ENCODE measurements at regions not wholly inside any gene's neighbourhood (a gene's known extent, or its start where the extent isn't known, plus 50 kb on each side); places are given as distances from the start of the nearest gene placed in this dataset.
A peak's percentile ranks its signal among the peaks of the same experiment; 100 is the strongest.

- H3K4me3 ChIP-seq (ENCODE audit: low read length) = no peak overlapping the region
- DNase-seq (ENCODE audit: low read depth) = no peak
- no peak for TF ChIP-seq CTCF (conservative IDR thresholded peaks at IDR 0.05; ENCODE audit: low read depth, low read length)
Observed at GRCh38 chr15:66615846-66616245, 50.0 kb upstream of the LCTL start.

DNA sequence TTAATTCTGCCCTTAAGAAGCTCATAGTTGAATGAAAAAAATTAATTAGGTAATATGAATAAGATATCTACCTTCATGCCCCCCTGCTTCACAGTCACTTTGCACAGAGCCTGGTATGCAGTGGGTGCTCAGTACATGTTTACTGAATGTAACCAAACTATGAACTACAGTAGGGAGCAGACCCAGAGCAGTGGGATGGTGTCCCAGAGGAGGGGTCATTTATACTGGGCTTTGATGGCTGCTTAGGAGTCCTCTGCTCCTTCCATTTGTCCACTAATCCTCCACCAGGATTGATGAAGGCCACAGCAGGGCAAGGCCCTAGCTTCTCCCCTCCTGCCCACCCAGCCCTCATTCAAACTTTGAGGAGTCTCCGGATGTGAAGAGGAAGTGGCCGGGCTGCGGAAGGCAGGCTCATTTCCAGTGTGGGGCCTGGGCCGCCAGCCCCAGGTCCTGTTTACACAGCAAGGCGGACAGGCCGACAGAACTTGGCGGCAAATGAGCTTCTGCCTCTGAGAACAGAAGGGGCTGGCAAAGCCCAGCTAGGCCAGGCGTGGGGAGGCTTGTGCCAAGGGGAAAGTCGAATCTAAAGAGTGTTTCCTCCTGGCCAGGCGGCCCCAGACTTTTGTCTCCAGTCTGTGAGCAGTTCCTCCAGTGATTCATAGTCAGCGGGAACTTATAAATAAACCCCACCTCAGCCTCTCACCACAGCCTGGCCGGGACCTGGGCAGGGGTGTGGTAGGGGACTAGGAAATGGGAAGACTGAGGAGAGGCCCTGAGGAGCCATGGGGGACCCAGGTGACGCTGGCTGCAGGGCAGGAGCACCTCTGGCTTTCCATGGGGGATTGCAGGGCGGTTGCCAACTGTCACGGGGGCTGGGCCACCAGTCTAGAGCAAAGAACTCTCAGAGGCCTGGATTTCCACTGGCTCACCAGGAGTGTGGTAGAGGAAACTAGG lies 51.6 kb upstream of the LCTL start:
- no peak for TF ChIP-seq CTCF (conservative IDR thresholded peaks at IDR 0.05; ENCODE audit: low read depth, low read length)
- H3K4me3 ChIP-seq (ENCODE audit: low read length) = no peak overlapping the region
- peak; percentile 77 for DNase-seq (ENCODE audit: low read depth)

DNA sequence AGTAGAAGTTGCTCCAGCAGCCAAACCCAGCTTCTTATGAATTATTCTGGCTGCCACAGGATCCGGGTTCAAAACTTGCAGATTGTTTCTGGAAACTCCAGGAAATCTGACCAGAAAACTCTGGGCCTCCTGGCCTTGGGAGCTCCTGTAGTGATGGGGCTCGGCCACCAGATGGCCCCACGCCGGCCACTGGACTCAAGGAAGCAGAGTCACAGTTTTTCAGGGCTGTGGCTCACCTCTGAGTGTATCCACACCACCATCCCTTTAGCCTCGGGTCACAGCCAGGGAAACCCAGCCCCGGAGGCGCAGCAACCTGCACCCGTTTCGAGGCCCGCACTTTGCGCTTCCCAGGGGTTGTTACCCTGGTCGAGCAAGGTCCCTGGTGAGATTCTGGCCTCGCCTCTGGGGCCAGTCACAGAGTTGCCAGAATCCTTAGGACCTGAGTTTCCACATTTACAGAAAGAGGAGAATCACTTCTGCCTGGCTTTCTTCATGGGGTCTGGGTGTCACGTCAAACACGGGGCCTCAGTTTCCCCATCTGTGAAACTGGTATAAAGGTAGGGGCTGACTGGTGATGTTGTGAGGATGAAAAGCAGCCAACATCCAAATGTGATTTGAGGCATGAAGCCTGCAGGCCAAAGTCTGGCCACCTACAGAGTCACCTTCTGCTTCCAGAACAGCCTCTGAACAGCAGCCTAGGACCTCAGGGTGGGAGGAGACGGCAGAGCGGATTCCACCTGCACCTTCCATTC lies 53.5 kb upstream of the LCTL start:
- DNase-seq (ENCODE audit: low read depth) = no peak
- peak; percentile 93 for TF ChIP-seq CTCF (conservative IDR thresholded peaks at IDR 0.05; ENCODE audit: low read depth, low read length)
- H3K4me3 ChIP-seq (ENCODE audit: low read length) = no peak overlapping the region

- no peak overlapping the region for H3K4me3 ChIP-seq (ENCODE audit: low read length)
- DNase-seq (ENCODE audit: low read depth) = no peak
- no peak for TF ChIP-seq CTCF (conservative IDR thresholded peaks at IDR 0.05; ENCODE audit: low read depth, low read length)
Observed at GRCh38 chr15:66620341-66620740, 54.5 kb upstream of the LCTL start.

GRCh38 chr15:66620744-66621344 lies 55.0 kb upstream of the LCTL start:
- TF ChIP-seq CTCF (conservative IDR thresholded peaks at IDR 0.05; ENCODE audit: low read depth, low read length) = no peak
- DNase-seq (ENCODE audit: low read depth) = no peak

GRCh38 chr15:66621491-66622467 lies 56.0 kb upstream of the LCTL start:
- H3K4me3 ChIP-seq (ENCODE audit: low read length) = peak overlapping the region; percentile 16
- no peak for TF ChIP-seq CTCF (conservative IDR thresholded peaks at IDR 0.05; ENCODE audit: low read depth, low read length)
- peak; percentile 49 for DNase-seq (ENCODE audit: low read depth)

More at GRCh38 chr15:66620744-66621344, 55.0 kb upstream of the LCTL start:
- no peak overlapping the region for H3K4me3 ChIP-seq (ENCODE audit: low read length)

Measured in retinal pigment epithelial cell (primary cell).